Kidney (tissue), 13 donors: ENCODE measurements at regions not wholly inside any gene's neighbourhood (a gene's known extent, or its start where the extent isn't known, plus 50 kb on each side); places are given as distances from the start of the nearest gene placed in this dataset.

Source experiments
- DNase-seq, 5 donors: peaks; one replicate each; pipeline ENCODE4 v3.0.0-alpha.2; 2013 to 2020
- FAIRE-seq: peaks from 2 replicates; lab custom pipeline; 2012; peaks lifted over from hg19 to GRCh38; lab: Jason Lieb, UNC
- H3K27ac ChIP-seq, 2 donors: one replicate each; pipeline ENCODE4 v1.7.0; 2013; ENCODE audit warnings: low read depth in 2 of 2, low read length in 2 of 2, inconsistent platforms in 1 of 2
- H3K27me3 ChIP-seq: one replicate; pipeline ENCODE4 v1.7.1; 2013; ENCODE audit warnings: low read length, inconsistent platforms; ENCODE audit not compliant: control insufficient read depth, insufficient read depth
- H3K36me3 ChIP-seq, 3 donors: one replicate each; pipeline versions ENCODE4 v1.7.0 to v1.7.1; 2013; ENCODE audit warnings: low read length in 3 of 3, control low read depth in 1 of 3, inconsistent platforms in 1 of 3; ENCODE audit not compliant: insufficient read depth in 3 of 3, control insufficient read depth in 2 of 3
- H3K4me1 ChIP-seq, 3 donors: one replicate each; pipeline versions ENCODE4 v1.7.0 to v1.7.1; 2013; ENCODE audit warnings: low read length in 3 of 3, inconsistent platforms in 1 of 3, low read depth in 1 of 3; ENCODE audit not compliant: control insufficient read depth in 2 of 3, insufficient read depth in 2 of 3
- H3K4me3 ChIP-seq, 3 donors: one replicate each; pipeline versions ENCODE4 v1.7.0 to v1.8.1; 2013; ENCODE audit warnings: low read length in 3 of 3, control low read depth in 1 of 3, inconsistent platforms in 1 of 3
- H3K9ac ChIP-seq, 3 donors: one replicate each; pipeline versions ENCODE4 v1.7.0 to v1.7.1; 2013; ENCODE audit warnings: low read length in 3 of 3, control low read depth in 1 of 3, inconsistent platforms in 1 of 3
- H3K9me3 ChIP-seq, 3 donors: one replicate each; pipeline versions ENCODE4 v1.7.0 to v1.7.1; 2013; ENCODE audit warnings: low read length in 3 of 3, control low read depth in 1 of 3, inconsistent platforms in 1 of 3; ENCODE audit not compliant: control insufficient read depth in 2 of 3, insufficient read depth in 1 of 3
- intact Hi-C: fragments of 100-400 bp; cut with DNase I; formaldehyde crosslinking; loops from one replicate; pipeline ENCODE4 v1.11.1; 2022
- TF ChIP-seq, protein P1 (sequence below): IDR thresholded peaks from 3 replicates; pipeline ENCODE4 v1.5.1; 2012; ENCODE audit warnings: mild to moderate bottlenecking, moderate library complexity, borderline replicate concordance; ENCODE audit not compliant: insufficient read depth; ENCODE audit errors: extremely low read depth
- donor health status: control.
- donor health status: control.
- donor health status: control.
- donor health status: control.
- donor health status: control.
- donor health status: DM: yes; HTN: yes; CAD: no.
- donor health status: Normal renal cell carcinoma (clear cell type).

DNA sequence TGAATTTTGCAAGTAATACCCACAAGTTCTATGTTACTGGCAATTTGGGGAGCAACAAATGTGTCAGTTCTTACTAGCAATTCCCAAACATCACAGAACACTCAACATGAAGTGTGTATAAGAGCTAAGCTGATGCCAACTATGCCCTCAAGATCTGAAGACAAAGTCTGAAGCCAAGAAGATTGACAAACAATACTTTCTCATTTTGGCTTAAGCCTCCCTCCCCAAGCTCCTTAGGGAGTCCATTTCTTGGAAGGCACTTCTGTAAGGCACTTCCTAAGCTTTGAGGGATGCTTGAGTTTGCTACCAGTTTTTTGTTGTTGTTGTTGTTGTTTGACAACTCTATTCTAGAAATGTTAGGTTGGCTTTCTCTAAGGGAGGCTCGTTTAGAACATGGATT lies 154.4 kb upstream of the ZNF644 start:
- intact Hi-C loops: no loop called here
- Histone ChIP-seq H3K4me3 (no peak overlapping the region), H3K4me1 (no peaks in the 10 kb centered on the region), H3K36me3 (no peaks in the 10 kb centered on the region), H3K27ac (no peak overlapping the region), H3K9me3 (no peaks in the 10 kb centered on the region), H3K27me3 (no peaks in the 10 kb centered on the region), H3K9ac (no peak overlapping the region)
- TF ChIP-seq, protein P1, sequence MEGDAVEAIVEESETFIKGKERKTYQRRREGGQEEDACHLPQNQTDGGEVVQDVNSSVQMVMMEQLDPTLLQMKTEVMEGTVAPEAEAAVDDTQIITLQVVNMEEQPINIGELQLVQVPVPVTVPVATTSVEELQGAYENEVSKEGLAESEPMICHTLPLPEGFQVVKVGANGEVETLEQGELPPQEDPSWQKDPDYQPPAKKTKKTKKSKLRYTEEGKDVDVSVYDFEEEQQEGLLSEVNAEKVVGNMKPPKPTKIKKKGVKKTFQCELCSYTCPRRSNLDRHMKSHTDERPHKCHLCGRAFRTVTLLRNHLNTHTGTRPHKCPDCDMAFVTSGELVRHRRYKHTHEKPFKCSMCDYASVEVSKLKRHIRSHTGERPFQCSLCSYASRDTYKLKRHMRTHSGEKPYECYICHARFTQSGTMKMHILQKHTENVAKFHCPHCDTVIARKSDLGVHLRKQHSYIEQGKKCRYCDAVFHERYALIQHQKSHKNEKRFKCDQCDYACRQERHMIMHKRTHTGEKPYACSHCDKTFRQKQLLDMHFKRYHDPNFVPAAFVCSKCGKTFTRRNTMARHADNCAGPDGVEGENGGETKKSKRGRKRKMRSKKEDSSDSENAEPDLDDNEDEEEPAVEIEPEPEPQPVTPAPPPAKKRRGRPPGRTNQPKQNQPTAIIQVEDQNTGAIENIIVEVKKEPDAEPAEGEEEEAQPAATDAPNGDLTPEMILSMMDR: no peak
- no peak for DNase-seq
- no peak for FAIRE-seq

DNA sequence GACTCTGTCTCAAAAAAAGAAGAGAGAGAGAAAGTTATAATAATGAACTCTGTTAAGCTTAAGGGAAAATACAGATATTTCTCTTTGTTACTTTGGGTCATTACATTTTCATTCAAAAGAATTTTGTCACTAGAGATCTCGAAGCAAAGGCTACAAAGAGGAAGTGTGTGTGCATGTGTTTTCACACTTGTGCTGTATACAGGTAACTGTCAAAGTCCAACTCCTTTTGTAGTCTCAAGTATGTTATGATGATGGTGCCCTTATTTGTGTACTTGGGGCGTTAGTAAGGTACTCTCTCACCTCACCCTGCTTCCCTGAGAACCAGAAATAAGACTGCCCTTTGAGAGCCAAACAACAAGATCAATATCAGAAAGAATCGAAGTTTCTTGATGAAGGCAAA lies 152.9 kb upstream of the ZNF644 start:
- Histone ChIP-seq H3K27ac (no peak overlapping the region), H3K4me3 (no peak overlapping the region), H3K27me3 (no peaks in the 10 kb centered on the region), H3K9me3 (no peaks in the 10 kb centered on the region), H3K4me1 (no peaks in the 10 kb centered on the region), H3K9ac (no peak overlapping the region), H3K36me3 (no peaks in the 10 kb centered on the region)
- intact Hi-C loops: no loop called here
- TF ChIP-seq, protein P1: no peak
- DNase-seq: no peak
- no peak for FAIRE-seq

DNA sequence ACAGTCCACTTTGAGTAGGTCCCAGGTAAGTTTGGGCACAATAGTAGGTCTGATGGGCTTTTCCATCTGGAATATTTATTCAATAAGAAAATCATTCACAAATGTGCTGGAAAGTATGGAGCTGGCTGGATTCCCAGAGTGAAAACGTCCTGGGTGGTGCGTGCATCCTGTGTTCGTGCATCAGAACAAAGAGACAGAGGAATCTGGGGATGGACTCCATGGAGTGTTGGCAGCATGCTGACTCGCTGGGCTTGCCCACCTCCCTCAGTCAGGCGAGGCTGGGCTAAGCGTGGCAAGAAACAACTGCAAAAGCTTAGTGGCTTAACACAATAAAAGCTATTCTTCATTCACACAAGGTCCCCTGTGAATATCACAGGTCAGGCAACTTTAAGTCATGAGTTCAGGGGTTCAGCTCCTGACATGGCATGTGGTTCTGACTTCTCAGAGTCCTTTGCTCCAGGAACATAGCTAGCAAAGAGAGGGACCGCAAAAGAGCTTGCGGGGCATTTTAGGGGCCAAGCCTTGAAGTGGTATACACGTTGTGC lies 151.6 kb upstream of the ZNF644 start:
- DNase-seq: no peak

More for the DNA sequence above, 151.6 kb upstream of the ZNF644 start:
- Histone ChIP-seq H3K4me1 (no peaks in the 10 kb centered on the region), H3K9me3 (no peaks in the 10 kb centered on the region), H3K27ac (no peak overlapping the region), H3K9ac (no peak overlapping the region), H3K27me3 (no peaks in the 10 kb centered on the region), H3K4me3 (no peak overlapping the region), H3K36me3 (no peaks in the 10 kb centered on the region)
- intact Hi-C loops: no loop called here
- TF ChIP-seq, protein P1: no peak
- no peak for FAIRE-seq
